Fibroblast of pulmonary artery (primary cell): ENCODE measurements at regions not wholly inside any gene's neighbourhood (a gene's known extent, or its start where the extent isn't known, plus 50 kb on each side); places are given as distances from the start of the nearest gene placed in this dataset.

Experiments used
- DNase-seq: peaks from one replicate; pipeline ENCODE4 v3.0.0-alpha.2; 2010; ENCODE audit warnings: low read depth
- H3K4me3 ChIP-seq: replicated peaks from 2 replicates; pipeline ENCODE4 v1.5.1; 2011; ENCODE audit warnings: low read depth, mild to moderate bottlenecking, control low read depth, low read length, moderate library complexity
- TF ChIP-seq, protein P1 (sequence below): IDR thresholded peaks from 2 replicates; pipeline ENCODE4 v1.5.1; 2011; ENCODE audit warnings: mild to moderate bottlenecking, control low read depth, low read length, inconsistent platforms; ENCODE audit errors: missing control alignments

DNA sequence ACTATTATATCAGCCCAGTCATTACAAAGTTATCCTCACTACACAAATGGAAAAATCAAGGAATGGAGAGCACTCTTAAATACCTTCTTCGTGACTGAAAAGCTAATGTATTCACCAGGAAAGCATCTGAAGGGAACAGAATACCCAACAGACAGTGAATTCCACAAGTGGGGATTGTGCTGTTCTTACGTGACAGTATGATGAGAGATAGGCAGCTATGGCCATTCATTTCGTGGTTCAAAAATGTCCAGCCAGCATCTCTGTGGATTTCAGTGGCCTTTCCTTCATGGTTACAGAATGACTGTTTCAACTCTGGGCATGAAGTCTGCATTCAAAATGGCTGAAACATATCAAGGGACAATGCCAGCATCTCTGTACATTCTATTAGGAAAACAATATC lies 323.8 kb downstream of the PRELID2 start:
- DNase-seq = no peak
- no peak overlapping the region for H3K4me3 ChIP-seq
- TF ChIP-seq, protein P1, sequence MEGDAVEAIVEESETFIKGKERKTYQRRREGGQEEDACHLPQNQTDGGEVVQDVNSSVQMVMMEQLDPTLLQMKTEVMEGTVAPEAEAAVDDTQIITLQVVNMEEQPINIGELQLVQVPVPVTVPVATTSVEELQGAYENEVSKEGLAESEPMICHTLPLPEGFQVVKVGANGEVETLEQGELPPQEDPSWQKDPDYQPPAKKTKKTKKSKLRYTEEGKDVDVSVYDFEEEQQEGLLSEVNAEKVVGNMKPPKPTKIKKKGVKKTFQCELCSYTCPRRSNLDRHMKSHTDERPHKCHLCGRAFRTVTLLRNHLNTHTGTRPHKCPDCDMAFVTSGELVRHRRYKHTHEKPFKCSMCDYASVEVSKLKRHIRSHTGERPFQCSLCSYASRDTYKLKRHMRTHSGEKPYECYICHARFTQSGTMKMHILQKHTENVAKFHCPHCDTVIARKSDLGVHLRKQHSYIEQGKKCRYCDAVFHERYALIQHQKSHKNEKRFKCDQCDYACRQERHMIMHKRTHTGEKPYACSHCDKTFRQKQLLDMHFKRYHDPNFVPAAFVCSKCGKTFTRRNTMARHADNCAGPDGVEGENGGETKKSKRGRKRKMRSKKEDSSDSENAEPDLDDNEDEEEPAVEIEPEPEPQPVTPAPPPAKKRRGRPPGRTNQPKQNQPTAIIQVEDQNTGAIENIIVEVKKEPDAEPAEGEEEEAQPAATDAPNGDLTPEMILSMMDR = no peak

DNA sequence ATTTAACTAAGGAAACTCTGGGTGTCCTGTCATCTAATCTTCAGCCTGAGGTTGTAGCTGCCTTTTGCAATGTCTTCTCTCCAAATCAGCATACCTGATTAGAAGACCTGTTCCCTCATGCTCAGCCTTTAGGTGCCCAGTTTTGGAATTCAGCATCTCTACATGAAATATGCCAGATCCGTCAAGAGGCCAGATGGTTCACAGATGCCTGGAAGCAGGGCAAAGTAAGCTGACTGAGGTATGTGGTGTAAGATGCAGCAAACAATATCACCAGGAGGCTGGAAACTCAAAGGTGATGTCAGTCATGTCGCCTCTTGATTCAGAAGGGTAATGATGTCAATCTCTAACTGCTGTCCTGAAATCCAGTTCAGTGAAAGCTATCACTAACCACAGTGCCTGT lies 324.4 kb downstream of the PRELID2 start:
- no peak overlapping the region for H3K4me3 ChIP-seq
- TF ChIP-seq, protein P1 = no peak
- DNase-seq = no peak

DNA sequence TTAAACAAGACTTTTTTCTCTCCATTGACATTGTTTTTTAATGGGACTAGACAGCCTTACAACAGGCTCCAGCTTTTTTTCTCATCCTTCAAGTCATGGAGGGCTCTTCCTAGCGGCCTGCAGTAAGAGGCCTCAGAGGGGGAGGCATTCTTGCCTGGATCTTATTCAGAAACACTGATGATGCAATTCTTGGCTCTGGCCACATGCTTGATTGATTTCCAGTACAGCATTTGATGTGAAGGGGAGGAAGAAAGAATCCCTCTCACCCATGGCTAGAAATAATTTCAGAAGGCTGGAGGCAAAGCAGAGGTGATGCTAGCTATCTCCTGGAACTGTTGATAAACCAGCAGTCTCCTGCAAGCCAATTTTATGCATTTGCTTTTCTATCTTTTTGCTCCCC lies 324.8 kb downstream of the PRELID2 start:
- no peak overlapping the region for H3K4me3 ChIP-seq
- TF ChIP-seq, protein P1 = no peak
- DNase-seq = peak; percentile 81

DNA sequence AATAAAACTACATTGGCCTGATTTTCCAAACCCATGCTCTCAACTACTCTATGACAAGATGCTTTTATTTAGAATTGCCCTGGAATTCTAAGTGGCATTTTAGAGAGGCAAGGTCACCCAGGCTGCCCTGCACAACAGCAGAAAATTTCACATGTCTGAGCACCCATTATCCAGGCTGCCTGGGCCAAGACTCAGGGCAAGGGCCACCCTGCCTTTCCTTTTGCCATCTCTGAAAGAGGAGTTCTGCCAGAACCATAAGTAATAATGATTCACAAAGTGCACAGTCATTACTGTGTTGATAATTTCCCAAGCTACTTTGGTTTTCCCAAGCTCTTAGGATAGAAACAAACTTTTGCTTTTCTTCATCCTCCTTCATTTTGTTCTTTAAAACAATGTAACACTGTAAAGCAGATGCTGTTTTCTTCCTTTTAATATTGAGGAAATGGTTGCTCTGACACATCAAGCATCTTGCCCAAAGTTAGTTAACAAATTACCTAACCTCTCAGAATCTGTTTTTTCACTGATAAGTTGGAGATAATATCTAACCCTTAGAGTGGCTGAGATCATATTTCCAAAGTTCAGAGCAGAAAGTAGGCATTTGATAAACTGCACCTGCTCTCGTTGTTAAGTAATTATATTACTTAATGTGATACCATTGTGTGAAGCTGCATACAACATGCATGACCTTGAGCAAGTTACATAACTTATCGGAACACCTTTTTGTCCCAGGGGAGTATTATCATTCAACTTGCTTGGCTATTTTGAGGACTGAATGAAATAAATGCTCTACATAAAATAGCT lies 325.6 kb downstream of the PRELID2 start:
- TF ChIP-seq, protein P1 = no peak
- H3K4me3 ChIP-seq = no peak overlapping the region
- peak; percentile 18 for DNase-seq

DNA sequence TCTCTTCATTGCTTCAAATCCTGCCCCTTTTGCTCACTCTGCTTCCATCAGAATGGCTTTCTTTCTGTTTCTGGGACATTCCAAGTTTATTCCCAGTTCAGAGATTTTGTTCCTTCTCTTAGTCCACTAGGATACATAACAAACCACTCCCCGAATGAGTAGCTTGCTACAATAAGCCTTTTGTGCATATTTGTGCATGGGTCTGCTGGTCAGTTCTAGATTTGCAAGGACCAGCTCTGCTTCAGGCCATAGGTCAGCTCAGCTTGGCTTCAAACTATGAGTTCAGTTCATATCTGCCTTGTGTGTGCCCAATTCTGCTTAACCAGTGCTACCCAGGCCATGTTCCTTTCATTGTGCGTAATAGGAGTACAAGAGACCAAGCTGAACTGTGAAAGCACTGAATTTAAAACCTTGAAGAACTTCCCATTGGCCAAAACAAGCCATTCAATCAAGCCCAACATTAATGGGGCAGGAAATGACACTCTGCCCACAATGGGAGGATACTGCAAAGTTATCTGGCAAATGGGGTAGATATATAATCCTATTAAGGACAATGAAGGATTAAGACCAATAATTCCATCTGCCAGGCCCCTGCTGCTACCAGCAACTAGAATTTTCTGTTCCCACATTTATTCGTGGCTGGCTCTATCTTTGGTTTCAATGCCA lies 328.8 kb downstream of the PRELID2 start:
- TF ChIP-seq, protein P1 = no peak
- no peak for DNase-seq

DNA sequence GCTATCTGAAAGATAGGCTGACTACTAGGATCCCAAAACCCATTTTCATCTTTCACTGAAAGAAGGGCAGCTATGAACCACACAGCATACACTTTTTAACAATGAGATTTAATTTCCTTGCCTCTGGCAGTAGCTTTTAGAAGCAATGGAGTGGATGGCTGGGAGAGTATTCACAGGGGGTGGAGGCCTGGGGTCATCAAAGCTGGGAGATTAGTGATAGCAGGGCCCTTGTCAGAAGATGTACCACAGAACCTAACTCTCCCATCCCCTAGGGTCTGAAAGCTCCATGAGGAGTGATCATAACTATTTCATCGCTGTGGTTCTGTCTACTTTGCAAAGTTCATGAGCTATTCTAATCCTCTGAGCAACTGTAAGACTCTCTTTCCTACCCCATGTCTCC lies 332.2 kb downstream of the PRELID2 start:
- no peak overlapping the region for H3K4me3 ChIP-seq
- DNase-seq = no peak
- TF ChIP-seq, protein P1 = no peak

More for the DNA sequence above, 328.8 kb downstream of the PRELID2 start:
- H3K4me3 ChIP-seq = no peak overlapping the region
